IMR-90 (cell line): ENCODE measurements at regions not wholly inside any gene's neighbourhood (a gene's known extent, or its start where the extent isn't known, plus 50 kb on each side); places are given as distances from the start of the nearest gene placed in this dataset.

Source experiments
- ATAC-seq: fragments of 200-7000 bp; cut with Tn5 transposase; 2 replicates; pipeline ENCODE4 v1.9.1; 2020; ENCODE audit warnings: low read depth, mild to moderate bottlenecking, moderate library complexity
- BruUV-seq: library from RNA; stranded (reverse); fragments of 400-500 nt; replicated peaks from 2 replicates; lab custom pipeline; 2021; lab: Mats Ljungman, UMichigan
- CTCF ChIA-PET: fragments of 300-600 bp; formaldehyde crosslinking; extraction: SDS; loops from one replicate; lab custom pipeline; 2021; ENCODE audit warnings: antibody characterized with exemption; lab: Yijun Ruan, JAX
- POLR2A ChIA-PET: fragments of 300-600 bp; sonication (Branson Sonifier 250); formaldehyde crosslinking; loops from one replicate; lab custom pipeline; 2022; ENCODE audit warnings: antibody characterized with exemption; ENCODE audit not compliant: unreplicated experiment; lab: Charles Lee
- DNase-seq: peaks from one replicate; pipeline ENCODE4 v3.0.0; 2013
- H2AFZ ChIP-seq: replicated peaks from 2 replicates; pipeline ENCODE3; 2013; ENCODE audit warnings: low read length, mild to moderate bottlenecking; ENCODE audit not compliant: poor library complexity
- H2AK5ac ChIP-seq: 2 replicates; pipeline ENCODE4 v1.6.1; 2013; ENCODE audit warnings: low read depth, low read length, inconsistent platforms
- H2AK9ac ChIP-seq: replicated peaks from 2 replicates; pipeline ENCODE3; 2013; ENCODE audit warnings: mild to moderate bottlenecking, low read depth, low read length, moderate library complexity; ENCODE audit not compliant: poor library complexity
- H2BK120ac ChIP-seq: 2 replicates; pipeline ENCODE4 v1.6.1; 2013; ENCODE audit warnings: low read depth, low read length, inconsistent platforms
- H2BK15ac ChIP-seq: 3 replicates; pipeline ENCODE4 v1.6.1; 2013; ENCODE audit warnings: low read depth, low read length, inconsistent platforms
- H2BK20ac ChIP-seq: 2 replicates; pipeline ENCODE4 v1.6.1; 2013; ENCODE audit warnings: low read depth, mild to moderate bottlenecking, inconsistent platforms, low read length, moderate library complexity
- H2BK5ac ChIP-seq: 2 replicates; pipeline ENCODE4 v1.6.1; 2013; ENCODE audit warnings: mild to moderate bottlenecking, low read depth, low read length, inconsistent platforms; ENCODE audit not compliant: poor library complexity, severe bottlenecking
- H3K14ac ChIP-seq: replicated peaks from 2 replicates; pipeline ENCODE4 v1.6.1; 2013; ENCODE audit warnings: low read depth, low read length, inconsistent platforms
- H3K18ac ChIP-seq: 2 replicates; pipeline ENCODE4 v1.6.1; 2013; ENCODE audit warnings: low read depth, low read length, control low read depth
- H3K23ac ChIP-seq: 2 replicates; pipeline ENCODE4 v1.6.1; 2013; ENCODE audit warnings: low read depth, low read length, inconsistent platforms
- H3K27ac ChIP-seq: 2 replicates; pipeline ENCODE4 v1.5.1; 2013; ENCODE audit warnings: mild to moderate bottlenecking, control low read depth, low read length; ENCODE audit not compliant: insufficient read depth
- H3K27me3 ChIP-seq: 2 replicates; pipeline ENCODE4 v1.6.1; 2013; ENCODE audit warnings: low read length; ENCODE audit not compliant: control insufficient read depth, insufficient read depth
- H3K36me3 ChIP-seq: 2 replicates; pipeline ENCODE4 v1.6.1; 2013; ENCODE audit warnings: low read length, mixed read lengths; ENCODE audit not compliant: control insufficient read depth, insufficient read depth
- H3K4ac ChIP-seq: 2 replicates; pipeline ENCODE4 v1.6.1; 2013; ENCODE audit warnings: low read depth, low read length, inconsistent platforms
- H3K4me1 ChIP-seq: 2 replicates; pipeline ENCODE4 v1.6.1; 2013; ENCODE audit warnings: low read length, mixed read lengths; ENCODE audit not compliant: control insufficient read depth, insufficient read depth
- H3K4me2 ChIP-seq: 2 replicates; pipeline ENCODE4 v1.6.1; 2013; ENCODE audit warnings: low read depth, mild to moderate bottlenecking, control low read depth, low read length, moderate library complexity
- H3K4me3 ChIP-seq: 2 replicates; pipeline ENCODE4 v1.5.1; 2013; ENCODE audit warnings: low read depth, mild to moderate bottlenecking, control low read depth, low read length, moderate library complexity; ENCODE audit not compliant: insufficient read depth
- H3K56ac ChIP-seq: 2 replicates; pipeline ENCODE4 v1.6.1; 2013; ENCODE audit warnings: low read length, inconsistent platforms; ENCODE audit not compliant: insufficient read depth; ENCODE audit errors: extremely low read depth
- H3K79me1 ChIP-seq, 2 experiments: 2 replicates each; pipeline ENCODE4 v1.6.1; 2013; ENCODE audit warnings: low read length in 2 of 2, inconsistent platforms in 1 of 2, low read depth in 1 of 2
- H3K9ac ChIP-seq: 2 replicates; pipeline ENCODE4 v1.6.1; 2013; ENCODE audit warnings: low read depth, low read length, control low read depth
- H3K9me1 ChIP-seq: 2 replicates; pipeline ENCODE4 v1.6.1; 2013; ENCODE audit warnings: low read length, inconsistent platforms; ENCODE audit not compliant: insufficient read depth
- H3K9me3 ChIP-seq: 2 replicates; pipeline ENCODE4 v1.6.1; 2013; ENCODE audit warnings: low read length; ENCODE audit not compliant: control insufficient read depth, insufficient read depth
- H4K20me1 ChIP-seq: 2 replicates; pipeline ENCODE4 v1.6.1; 2013; ENCODE audit warnings: low read length, inconsistent platforms; ENCODE audit not compliant: insufficient read depth
- H4K5ac ChIP-seq: 2 replicates; pipeline ENCODE4 v1.6.1; 2013; ENCODE audit warnings: mild to moderate bottlenecking, low read depth, low read length, control low read depth
- H4K8ac ChIP-seq, 2 experiments: 2 replicates each; pipeline ENCODE4 v1.6.1; 2013; ENCODE audit warnings: low read depth in 2 of 2, low read length in 2 of 2, control low read depth in 1 of 2, inconsistent platforms in 1 of 2
- H4K91ac ChIP-seq: 2 replicates; pipeline ENCODE4 v1.6.1; 2013; ENCODE audit warnings: low read depth, low read length, inconsistent platforms; ENCODE audit not compliant: insufficient read depth
- MXI1 ChIP-seq: IDR thresholded peaks from 2 replicates; pipeline ENCODE4 v1.6.1; 2012; ENCODE audit warnings: low read depth, mild to moderate bottlenecking, low read length, moderate library complexity, borderline replicate concordance
- NFE2L2 ChIP-seq: fragments of 150-350 bp; IDR thresholded peaks from 2 replicates; pipeline ENCODE4 v1.6.1; 2016; ENCODE audit warnings: low read depth, mild to moderate bottlenecking, low read length
- SMC3 ChIP-seq: fragments of 150-350 bp; IDR thresholded peaks from 2 replicates; pipeline ENCODE4 v1.6.1; 2016; ENCODE audit warnings: low read depth, mild to moderate bottlenecking, antibody characterized with exemption, low read length, moderate library complexity
- WGBS, 2 experiments: methylation state at CpG; one replicate each; pipeline versions ENCODE4 v1.1.5 to v1.1.7; 2013; ENCODE audit warnings: missing lambda C conversion rate in 2 of 2; ENCODE audit not compliant: insufficient read length in 1 of 2; ENCODE audit errors: extremely low coverage in 2 of 2; 5-methylcytosine and 5-hydroxymethylcytosine counted together
- dilution Hi-C: fragments of 300-500 bp; cut with HindIII; formaldehyde crosslinking; loops from one replicate; pipeline ENCODE4 v1.14.3; 2018; ENCODE audit warnings: low sequenced_read_pairs; ENCODE audit not compliant: unreplicated experiment
- in situ Hi-C: fragments of 300-500 bp; cut with MboI; formaldehyde crosslinking; loops from 3 replicates; pipeline ENCODE4 v1.14.3; 2019; ENCODE audit warnings: low sequenced_read_pairs, inconsistent platforms, mixed read lengths
- intact Hi-C: fragments of 100-400 bp; cut with micrococcal nuclease; formaldehyde crosslinking; loops from 2 replicates; pipeline ENCODE4 v1.10.0; 2022

- Histone ChIP-seq H2BK15ac (no peak overlapping the region), H4K8ac (no peak overlapping the region), H2AK5ac (no peak overlapping the region), H3K4me1 (no peaks in the 10 kb centered on the region), H3K23ac (no peak overlapping the region), H3K9me3 (no peaks in the 10 kb centered on the region), H2BK120ac (no peak overlapping the region), H3K27me3 (no peaks in the 10 kb centered on the region), H3K79me1 (no peaks in the 10 kb centered on the region), H2BK20ac (no peak overlapping the region), H3K36me3 (no peaks in the 10 kb centered on the region), H3K4me2 (no peak overlapping the region), H4K91ac (no peak overlapping the region), H4K5ac (no peak overlapping the region), H2AK9ac (no peak overlapping the region), H3K18ac (no peak overlapping the region), H3K4ac (no peak overlapping the region), H3K14ac (no peak overlapping the region), H3K56ac (no peak overlapping the region), H3K27ac (no peak overlapping the region), H2AFZ (no peak overlapping the region), H3K9ac (no peak overlapping the region), H3K9me1 (no peaks in the 10 kb centered on the region), H4K20me1 (no peaks in the 10 kb centered on the region; the same call in 1 of the 2 replicates), H2BK5ac (no peak overlapping the region), H3K4me3 (no peak overlapping the region)
- no TSS peak for BruUV-seq
- no peak for ATAC-seq
- CTCF ChIA-PET = interaction anchor here (1.4 kb wide), 1 partner anchor 24 kb away, joined by 3 read pairs; no protein-coding TSS in a partner anchor
- 60% methylated on average over 4 of the region's 6 CpGs; no CpG with 5 or more reads in 1 of the 2 experiments for WGBS, 2 experiments
- intact Hi-C loops (no loop called here), in situ Hi-C loops (no loop called here), dilution Hi-C loops (no loop called here)
- no peak for DNase-seq
- TF ChIP-seq MXI1 (no peak), SMC3 (no peak), NFE2L2 (no peak)
- POLR2A ChIA-PET = no interaction called here
Observed at GRCh38 chr1:29585656-29586055, 349.3 kb downstream of the PTPRU start.
